PC-3 (cell line): ENCODE measurements at regions not wholly inside any gene's neighbourhood (a gene's known extent, or its start where the extent isn't known, plus 50 kb on each side); places are given as distances from the start of the nearest gene placed in this dataset.

ENCODE experiments used
- CTCF ChIP-seq: fragments of 300-600 bp; sonication (generic); conservative IDR thresholded peaks from 2 replicates; pipeline ENCODE4 v1.5.1; 2017; ENCODE audit warnings: antibody characterized with exemption, low read depth, mild to moderate bottlenecking, low read length
- EZH2phosphoT487 ChIP-seq: fragments of 300-600 bp; sonication (generic); IDR thresholded peaks from 2 replicates; pipeline ENCODE4 v1.6.1; 2018; ENCODE audit warnings: mild to moderate bottlenecking, antibody characterized with exemption, low read length, borderline replicate concordance

GRCh38 chr12:39224971-39225370 is 217.9 kb downstream of the KIF21A start:
- TF ChIP-seq CTCF: no peak
- no peak for TF ChIP-seq EZH2phosphoT487
